ENCODE measurements at regions not wholly inside any gene's neighbourhood (a gene's known extent, or its start where the extent isn't known, plus 50 kb on each side); places are given as distances from the start of the nearest gene placed in this dataset.
"Not testable (repeated sequence)": the region's sequence is repeated elsewhere in the genome, so short reads cannot be mapped to it uniquely, and the experiment has no call there.

GRCh38 chr6:51107769-51108203, 289.1 kb downstream of the TFAP2B start:
- Histone ChIP-seq H3K4me3 (ENCODE audit: low read depth in 1 of 3, low read length in 3 of 3) (no peak overlapping the region), H3K9me3 (ENCODE audit: control insufficient read depth in 2 of 2, insufficient read depth in 1 of 2, low read depth in 1 of 2, low read length in 1 of 2) (no peaks in the 10 kb centered on the region), H3K4me1 (ENCODE audit: control insufficient read depth in 3 of 3, insufficient read depth in 2 of 3, low read depth in 1 of 3, low read length in 2 of 3) (no peaks in the 10 kb centered on the region), H3K36me3 (ENCODE audit: control insufficient read depth in 3 of 3, insufficient read depth in 2 of 3, low read depth in 1 of 3, low read length in 3 of 3) (no peaks in the 10 kb centered on the region), H3K27me3 (ENCODE audit: control insufficient read depth in 3 of 3, insufficient read depth in 3 of 3, low read length in 3 of 3) (no peaks in the 10 kb centered on the region), H3K27ac (ENCODE audit: low read depth in 1 of 3, low read length in 2 of 3) (no peak overlapping the region)
- WGBS, 3 donors = 37 to 57% (median 43%) methylated on average over 2 of the region's 2 CpGs
- no peak for DNase-seq
- no peak for FAIRE-seq

- FAIRE-seq = no peak
Measured at GRCh38 chr6:51108563-51109234, 290.0 kb downstream of the TFAP2B start.

GRCh38 chr6:51112731-51113130, 294.1 kb downstream of the TFAP2B start:
- 70 to 76% (median 73%) methylated on average over 5 of the region's 5 CpGs for WGBS, 3 donors
- DNase-seq (no peak), FAIRE-seq (no peak)

More at GRCh38 chr6:51108563-51109234, 290.0 kb downstream of the TFAP2B start:
- no peak for DNase-seq
- no peaks in the 10 kb centered on the region for H3K9me3 ChIP-seq (ENCODE audit: control insufficient read depth in 2 of 2, insufficient read depth in 1 of 2, low read depth in 1 of 2, low read length in 1 of 2)
- H3K4me3 ChIP-seq (ENCODE audit: low read depth in 1 of 3, low read length in 3 of 3) = no peak overlapping the region
- no peak overlapping the region for H3K27ac ChIP-seq (ENCODE audit: low read depth in 1 of 3, low read length in 2 of 3)
- 74 to 81% (median 79%) methylated on average over 4 of the region's 4 CpGs for WGBS, 3 donors
- H3K27me3 ChIP-seq (ENCODE audit: control insufficient read depth in 3 of 3, insufficient read depth in 3 of 3, low read length in 3 of 3) = no peaks in the 10 kb centered on the region
- no peaks in the 10 kb centered on the region for H3K36me3 ChIP-seq (ENCODE audit: control insufficient read depth in 3 of 3, insufficient read depth in 2 of 3, low read depth in 1 of 3, low read length in 3 of 3)
- no peaks in the 10 kb centered on the region for H3K4me1 ChIP-seq (ENCODE audit: control insufficient read depth in 3 of 3, insufficient read depth in 2 of 3, low read depth in 1 of 3, low read length in 2 of 3)

GRCh38 chr6:51116723-51117122, 298.1 kb downstream of the TFAP2B start:
- Histone ChIP-seq H3K27me3 (ENCODE audit: control insufficient read depth in 3 of 3, insufficient read depth in 3 of 3, low read length in 3 of 3) (no peaks in the 10 kb centered on the region), H3K4me1 (ENCODE audit: control insufficient read depth in 3 of 3, insufficient read depth in 2 of 3, low read depth in 1 of 3, low read length in 2 of 3) (no peaks in the 10 kb centered on the region), H3K27ac (ENCODE audit: low read depth in 1 of 3, low read length in 2 of 3) (no peak overlapping the region), H3K36me3 (ENCODE audit: control insufficient read depth in 3 of 3, insufficient read depth in 2 of 3, low read depth in 1 of 3, low read length in 3 of 3) (no peaks in the 10 kb centered on the region), H3K9me3 (ENCODE audit: control insufficient read depth in 2 of 2, insufficient read depth in 1 of 2, low read depth in 1 of 2, low read length in 1 of 2) (no peaks in the 10 kb centered on the region), H3K4me3 (ENCODE audit: low read depth in 1 of 3, low read length in 3 of 3) (no peak overlapping the region)
- DNase-seq (no peak), FAIRE-seq (no peak)
- WGBS, 3 donors = 62 to 77% (median 74%) methylated on average over 3 of the region's 3 CpGs

More at GRCh38 chr6:51112731-51113130, 294.1 kb downstream of the TFAP2B start:
- H3K9me3 ChIP-seq (ENCODE audit: control insufficient read depth in 2 of 2, insufficient read depth in 1 of 2, low read depth in 1 of 2, low read length in 1 of 2) = no peaks in the 10 kb centered on the region
- H3K27me3 ChIP-seq (ENCODE audit: control insufficient read depth in 3 of 3, insufficient read depth in 3 of 3, low read length in 3 of 3) = no peaks in the 10 kb centered on the region
- H3K27ac ChIP-seq (ENCODE audit: low read depth in 1 of 3, low read length in 2 of 3) = no peak overlapping the region
- no peak overlapping the region for H3K4me3 ChIP-seq (ENCODE audit: low read depth in 1 of 3, low read length in 3 of 3)
- no peaks in the 10 kb centered on the region for H3K36me3 ChIP-seq (ENCODE audit: control insufficient read depth in 3 of 3, insufficient read depth in 2 of 3, low read depth in 1 of 3, low read length in 3 of 3)
- H3K4me1 ChIP-seq (ENCODE audit: control insufficient read depth in 3 of 3, insufficient read depth in 2 of 3, low read depth in 1 of 3, low read length in 2 of 3) = no peaks in the 10 kb centered on the region

- H3K27me3 ChIP-seq (ENCODE audit: control insufficient read depth in 3 of 3, insufficient read depth in 3 of 3, low read length in 3 of 3) = no peaks in the 10 kb centered on the region
- no peaks in the 10 kb centered on the region for H3K36me3 ChIP-seq (ENCODE audit: control insufficient read depth in 3 of 3, insufficient read depth in 2 of 3, low read depth in 1 of 3, low read length in 3 of 3)
- DNase-seq = no peak
- no peaks in the 10 kb centered on the region for H3K4me1 ChIP-seq (ENCODE audit: control insufficient read depth in 3 of 3, insufficient read depth in 2 of 3, low read depth in 1 of 3, low read length in 2 of 3)
- no peak for FAIRE-seq
- H3K9me3 ChIP-seq (ENCODE audit: control insufficient read depth in 2 of 2, insufficient read depth in 1 of 2, low read depth in 1 of 2, low read length in 1 of 2) = no peaks in the 10 kb centered on the region
- no peak overlapping the region for H3K27ac ChIP-seq (ENCODE audit: low read depth in 1 of 3, low read length in 2 of 3)
- no peak overlapping the region for H3K4me3 ChIP-seq (ENCODE audit: low read depth in 1 of 3, low read length in 3 of 3)
- 18 to 63% (median 33%) methylated on average over 3 of the region's 3 CpGs for WGBS, 3 donors
Measured at GRCh38 chr6:51118792-51119191, 300.1 kb downstream of the TFAP2B start.

GRCh38 chr6:51120016-51120415, 301.3 kb downstream of the TFAP2B start:
- H3K27me3 ChIP-seq (ENCODE audit: control insufficient read depth in 3 of 3, insufficient read depth in 3 of 3, low read length in 3 of 3) = no peaks in the 10 kb centered on the region
- no peak overlapping the region for H3K27ac ChIP-seq (ENCODE audit: low read depth in 1 of 3, low read length in 2 of 3)
- no peaks in the 10 kb centered on the region for H3K4me1 ChIP-seq (ENCODE audit: control insufficient read depth in 3 of 3, insufficient read depth in 2 of 3, low read depth in 1 of 3, low read length in 2 of 3)
- H3K4me3 ChIP-seq (ENCODE audit: low read depth in 1 of 3, low read length in 3 of 3) = no peak overlapping the region
- FAIRE-seq (no peak), DNase-seq (no peak)
- 63 to 76% (median 73%) methylated on average over 3 of the region's 3 CpGs for WGBS, 3 donors
- no peaks in the 10 kb centered on the region for H3K36me3 ChIP-seq (ENCODE audit: control insufficient read depth in 3 of 3, insufficient read depth in 2 of 3, low read depth in 1 of 3, low read length in 3 of 3)
- H3K9me3 ChIP-seq (ENCODE audit: control insufficient read depth in 2 of 2, insufficient read depth in 1 of 2, low read depth in 1 of 2, low read length in 1 of 2) = no peaks in the 10 kb centered on the region

GRCh38 chr6:51121380-51121976, 302.8 kb downstream of the TFAP2B start:
- WGBS, 3 donors = 86 to 88% (median 86%) methylated on average over 22 of the region's 22 CpGs
- H3K27ac ChIP-seq (ENCODE audit: low read depth in 1 of 3, low read length in 2 of 3); H3K4me3 ChIP-seq (ENCODE audit: low read depth in 1 of 3, low read length in 3 of 3); FAIRE-seq; H3K4me1 ChIP-seq (ENCODE audit: control insufficient read depth in 3 of 3, insufficient read depth in 2 of 3, low read depth in 1 of 3, low read length in 2 of 3); H3K27me3 ChIP-seq (ENCODE audit: control insufficient read depth in 3 of 3, insufficient read depth in 3 of 3, low read length in 3 of 3); H3K36me3 ChIP-seq (ENCODE audit: control insufficient read depth in 3 of 3, insufficient read depth in 2 of 3, low read depth in 1 of 3, low read length in 3 of 3); DNase-seq; H3K9me3 ChIP-seq (ENCODE audit: control insufficient read depth in 2 of 2, insufficient read depth in 1 of 2, low read depth in 1 of 2, low read length in 1 of 2): not testable (repeated sequence)

- Histone ChIP-seq H3K4me1 (ENCODE audit: control insufficient read depth in 3 of 3, insufficient read depth in 2 of 3, low read depth in 1 of 3, low read length in 2 of 3) (no peaks in the 10 kb centered on the region), H3K9me3 (ENCODE audit: control insufficient read depth in 2 of 2, insufficient read depth in 1 of 2, low read depth in 1 of 2, low read length in 1 of 2) (no peaks in the 10 kb centered on the region), H3K4me3 (ENCODE audit: low read depth in 1 of 3, low read length in 3 of 3) (no peak overlapping the region), H3K36me3 (ENCODE audit: control insufficient read depth in 3 of 3, insufficient read depth in 2 of 3, low read depth in 1 of 3, low read length in 3 of 3) (no peaks in the 10 kb centered on the region), H3K27me3 (ENCODE audit: control insufficient read depth in 3 of 3, insufficient read depth in 3 of 3, low read length in 3 of 3) (no peaks in the 10 kb centered on the region), H3K27ac (ENCODE audit: low read depth in 1 of 3, low read length in 2 of 3) (no peak overlapping the region)
- DNase-seq (no peak), FAIRE-seq (no peak)
Measured at GRCh38 chr6:51129043-51129442, 310.4 kb downstream of the TFAP2B start.

- Histone ChIP-seq H3K4me3 (ENCODE audit: low read depth in 1 of 3, low read length in 3 of 3) (no peak overlapping the region), H3K27me3 (ENCODE audit: control insufficient read depth in 3 of 3, insufficient read depth in 3 of 3, low read length in 3 of 3) (no peaks in the 10 kb centered on the region), H3K4me1 (ENCODE audit: control insufficient read depth in 3 of 3, insufficient read depth in 2 of 3, low read depth in 1 of 3, low read length in 2 of 3) (peaks cover 0 to 5% (median 2%) of the 10 kb centered on the region in 3 donors), H3K27ac (ENCODE audit: low read depth in 1 of 3, low read length in 2 of 3) (peak overlapping the region in 1 of 3 donors; percentile 3), H3K36me3 (ENCODE audit: control insufficient read depth in 3 of 3, insufficient read depth in 2 of 3, low read depth in 1 of 3, low read length in 3 of 3) (no peaks in the 10 kb centered on the region), H3K9me3 (ENCODE audit: control insufficient read depth in 2 of 2, insufficient read depth in 1 of 2, low read depth in 1 of 2, low read length in 1 of 2) (peaks cover 0 to 15% of the 10 kb centered on the region in 2 donors)
- FAIRE-seq (no peak), DNase-seq (peak; percentile 67 to 85)
Measured at GRCh38 chr6:51137777-51138176, 319.1 kb downstream of the TFAP2B start.

Measured in small intestine (tissue), 7 donors.